IPS DF 19.7 (cell line): ENCODE measurements at regions not wholly inside any gene's neighbourhood (a gene's known extent, or its start where the extent isn't known, plus 50 kb on each side); places are given as distances from the start of the nearest gene placed in this dataset.

Experiments
- DNase-seq: peaks from one replicate; pipeline ENCODE4 v3.0.0-alpha.2; 2013; ENCODE audit warnings: low read depth, low spot score

- peak; percentile 38 for DNase-seq
Measured at GRCh38 chr15:95596496-95596895, 734.0 kb upstream of the NR2F2 start.

- no peak for DNase-seq
Measured at GRCh38 chr15:95598251-95598855, 732.1 kb upstream of the NR2F2 start.

GRCh38 chr15:95600367-95600766 is 730.1 kb upstream of the NR2F2 start:
- no peak for DNase-seq

- no peak for DNase-seq
Measured at GRCh38 chr15:95600884-95601283, 729.6 kb upstream of the NR2F2 start.

- no peak for DNase-seq
Measured at GRCh38 chr15:95601525-95601924, 729.0 kb upstream of the NR2F2 start.

GRCh38 chr15:95603802-95604201 is 726.7 kb upstream of the NR2F2 start:
- no peak for DNase-seq

- no peak for DNase-seq
Measured at GRCh38 chr15:95604634-95605036, 725.9 kb upstream of the NR2F2 start.

GRCh38 chr15:95605098-95605497 is 725.4 kb upstream of the NR2F2 start:
- no peak for DNase-seq

GRCh38 chr15:95606551-95606950 is 723.9 kb upstream of the NR2F2 start:
- no peak for DNase-seq

- DNase-seq: no peak
Measured at GRCh38 chr15:95608371-95608770, 722.1 kb upstream of the NR2F2 start.

GRCh38 chr15:95609096-95609495 is 721.4 kb upstream of the NR2F2 start:
- DNase-seq: no peak

- DNase-seq: no peak
Measured at GRCh38 chr15:95610945-95611344, 719.6 kb upstream of the NR2F2 start.

GRCh38 chr15:95615436-95615835 is 715.1 kb upstream of the NR2F2 start:
- DNase-seq: no peak

- no peak for DNase-seq
Measured at GRCh38 chr15:95616306-95616705, 714.2 kb upstream of the NR2F2 start.

- no peak for DNase-seq
Measured at GRCh38 chr15:95620934-95621579, 709.4 kb upstream of the NR2F2 start.

GRCh38 chr15:95622843-95623242 is 707.7 kb upstream of the NR2F2 start:
- no peak for DNase-seq

- DNase-seq: no peak
Measured at GRCh38 chr15:95624100-95624499, 706.4 kb upstream of the NR2F2 start.

GRCh38 chr15:95624616-95625361 is 705.7 kb upstream of the NR2F2 start:
- DNase-seq: no peak

- no peak for DNase-seq
Measured at GRCh38 chr15:95626501-95627361, 703.8 kb upstream of the NR2F2 start.

- no peak for DNase-seq
Measured at GRCh38 chr15:95629503-95630168, 700.9 kb upstream of the NR2F2 start.

GRCh38 chr15:95630683-95631082 is 699.8 kb upstream of the NR2F2 start:
- DNase-seq: no peak
